ENCODE measurements at regions not wholly inside any gene's neighbourhood (a gene's known extent, or its start where the extent isn't known, plus 50 kb on each side); places are given as distances from the start of the nearest gene placed in this dataset.
"Not testable (repeated sequence)": the region's sequence is repeated elsewhere in the genome, so short reads cannot be mapped to it uniquely, and the experiment has no call there.

DNA sequence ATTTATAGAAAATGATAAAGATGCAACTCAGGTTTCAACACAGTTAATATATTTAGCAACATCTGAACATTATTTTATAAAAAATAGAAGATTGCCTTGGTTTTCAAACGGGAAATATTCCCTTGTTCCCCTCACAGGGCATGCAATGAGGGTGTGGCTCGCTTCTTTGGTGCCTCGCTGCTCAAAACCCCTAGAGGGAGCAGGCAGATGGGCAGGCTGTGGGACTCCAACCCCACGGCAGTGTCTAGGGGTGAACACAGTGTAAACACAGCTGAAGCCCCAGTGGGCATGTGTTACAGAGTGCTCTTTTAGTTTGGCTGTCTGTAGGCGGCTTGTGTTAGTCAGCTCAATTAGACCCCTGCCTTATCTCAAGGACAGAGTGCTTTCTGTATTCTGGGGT lies 560.8 kb upstream of the IMPG1 start:
- peak in 1 of 2 experiments; percentile 3 for DNase-seq

DNA sequence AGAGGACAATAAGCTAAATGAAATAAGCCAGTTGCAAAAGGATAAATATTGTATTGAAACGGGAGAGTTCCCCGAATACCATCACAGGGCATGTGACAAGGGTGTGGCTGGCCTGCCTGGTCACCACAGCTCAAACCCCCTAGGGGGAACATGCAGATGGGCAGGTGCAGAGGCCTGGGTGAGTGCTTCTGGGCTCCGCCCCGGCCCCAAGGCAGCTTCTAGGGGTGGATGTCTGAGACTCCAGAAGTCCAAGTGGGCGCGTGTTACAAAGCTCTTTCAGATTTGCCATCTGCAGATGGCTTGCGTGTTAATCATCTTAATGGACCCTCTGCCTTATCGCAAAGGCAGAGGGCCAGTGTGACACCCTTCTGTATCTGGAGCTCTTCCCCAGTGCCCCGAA lies 559.2 kb upstream of the IMPG1 start:
- DNase-seq = no peak

- no peak for DNase-seq
These were observed 542.9 kb upstream of the IMPG1 start for GRCh38 chr6:76615395-76615794.

GRCh38 chr6:76612954-76613353 lies 540.5 kb upstream of the IMPG1 start:
- DNase-seq = no peak

GRCh38 chr6:76609160-76609559 lies 536.7 kb upstream of the IMPG1 start:
- no peak for DNase-seq

DNA sequence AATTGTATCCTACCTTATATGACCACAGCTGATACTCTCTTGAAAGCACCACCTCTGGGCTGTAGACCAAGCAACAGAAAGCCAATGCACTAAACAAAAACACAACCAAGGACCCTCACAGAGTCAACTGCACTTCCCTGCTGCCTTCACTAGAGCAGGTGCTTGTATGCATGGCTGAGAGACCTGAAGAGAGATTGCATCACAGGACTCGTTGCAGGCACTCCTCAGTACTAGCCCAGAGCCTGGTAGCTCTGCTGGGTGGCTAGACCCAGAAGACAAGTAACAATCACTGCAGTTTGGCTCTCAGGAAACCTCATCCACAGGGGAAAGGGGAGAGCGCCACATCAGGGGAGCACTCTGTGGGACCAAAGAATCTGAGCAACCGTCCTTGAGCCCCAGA lies 521.6 kb upstream of the IMPG1 start:
- no peak for DNase-seq

GRCh38 chr6:76593668-76594067 lies 521.2 kb upstream of the IMPG1 start:
- DNase-seq = no peak

DNA sequence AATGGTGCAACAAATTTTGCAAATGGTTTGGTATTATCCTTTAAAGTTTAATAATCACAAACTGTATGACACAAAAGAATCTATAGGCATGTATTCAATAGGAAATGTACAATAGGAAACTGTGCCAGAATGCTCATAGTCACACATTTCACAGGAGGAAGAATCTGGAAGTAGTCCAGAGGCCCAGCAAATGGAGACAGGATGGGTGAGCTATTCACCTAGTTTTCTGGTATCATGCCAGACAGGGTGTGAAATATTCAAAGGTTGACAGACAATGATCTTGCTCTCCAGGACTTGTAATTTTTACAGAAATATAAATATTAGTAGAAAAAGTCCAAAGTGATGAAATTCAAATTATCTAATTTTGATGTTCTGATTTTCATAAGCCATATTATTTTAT lies 520.1 kb upstream of the IMPG1 start:
- no peak for DNase-seq

DNA sequence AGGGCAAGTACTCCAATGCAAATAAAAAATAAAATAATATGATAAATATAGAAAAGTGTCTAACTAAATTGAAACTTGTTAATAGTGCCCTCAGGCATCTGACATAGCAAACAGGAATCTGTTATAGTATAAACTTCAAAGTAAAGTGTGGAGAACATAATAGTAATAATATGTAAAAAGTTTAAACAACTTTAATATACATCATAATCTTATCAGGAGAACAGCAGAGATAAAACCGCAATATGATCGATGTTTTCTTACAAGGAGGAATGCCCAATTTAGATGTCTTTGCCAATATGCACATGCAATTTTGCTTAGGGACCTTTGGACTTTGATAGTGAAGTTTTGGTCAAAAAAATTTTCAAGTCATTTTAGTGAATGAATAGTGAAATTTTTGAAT lies 514.8 kb upstream of the IMPG1 start:
- DNase-seq = no peak

GRCh38 chr6:76584121-76584520 lies 511.7 kb upstream of the IMPG1 start:
- DNase-seq = no peak

- DNase-seq = no peak
These were observed 506.3 kb upstream of the IMPG1 start for GRCh38 chr6:76578746-76579145.

DNA sequence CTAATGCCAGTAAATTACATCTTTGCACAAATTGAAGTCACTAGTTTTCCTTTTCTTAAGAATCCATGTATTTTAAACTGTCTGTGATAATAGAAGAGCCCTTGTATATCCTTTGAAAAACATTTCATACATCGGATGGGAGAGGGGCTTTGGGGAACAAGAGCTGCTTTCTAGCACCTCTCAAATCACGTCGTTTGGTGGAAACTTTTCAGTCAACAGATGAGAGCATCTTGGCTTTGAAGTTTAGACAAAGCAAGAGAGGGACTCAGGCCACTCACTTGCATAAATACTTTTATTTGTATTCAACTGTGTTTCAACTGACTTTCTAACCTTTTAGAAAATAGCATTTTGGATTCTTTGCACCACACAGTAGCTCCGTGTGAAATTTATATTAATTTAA lies 502.3 kb upstream of the IMPG1 start:
- DNase-seq = no peak

GRCh38 chr6:76565932-76566331 lies 493.5 kb upstream of the IMPG1 start:
- DNase-seq = no peak

GRCh38 chr6:76562371-76562770 lies 489.9 kb upstream of the IMPG1 start:
- not testable (repeated sequence) for DNase-seq

GRCh38 chr6:76560851-76561755 lies 488.6 kb upstream of the IMPG1 start:
- not testable (repeated sequence) for DNase-seq

DNA sequence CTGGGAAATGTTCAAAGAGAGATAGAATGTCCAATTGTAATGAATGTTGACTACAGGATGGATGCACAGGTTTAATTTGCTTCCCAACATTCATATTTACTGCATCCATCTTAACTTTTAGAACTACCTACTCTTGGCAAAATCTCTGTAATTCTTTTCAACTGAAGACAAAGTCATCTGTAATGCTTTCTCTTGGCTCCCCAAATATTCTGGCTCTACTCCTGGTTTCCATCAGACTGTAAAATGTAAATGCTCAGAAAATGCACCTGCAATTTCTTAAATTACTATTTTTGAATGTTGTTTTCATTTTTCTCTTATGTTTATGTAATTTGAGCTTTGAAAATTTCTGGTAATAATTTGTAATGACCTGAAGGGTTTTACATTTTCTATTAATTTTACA lies 480.8 kb upstream of the IMPG1 start:
- DNase-seq = no peak

GRCh38 chr6:76552268-76552667 lies 479.8 kb upstream of the IMPG1 start:
- no peak for DNase-seq

DNA sequence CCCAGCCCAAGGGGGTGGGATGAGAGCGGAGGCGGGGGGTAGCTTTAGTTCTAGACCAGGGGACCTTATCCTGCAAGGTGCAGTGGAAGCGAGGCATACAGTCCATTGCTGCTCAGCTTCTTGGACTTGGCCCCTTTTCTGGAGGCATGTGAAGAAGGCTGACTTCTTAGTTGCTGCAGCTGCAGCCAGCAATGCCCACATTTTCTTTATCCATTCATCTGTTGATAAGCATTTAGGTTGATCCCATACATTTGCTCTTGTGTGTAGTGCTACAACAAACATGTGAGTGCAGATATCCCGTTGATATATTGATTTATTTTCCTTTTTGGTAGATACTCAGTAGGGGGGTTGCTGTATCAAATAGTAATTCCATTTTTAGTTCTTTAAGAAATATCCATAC lies 461.2 kb upstream of the IMPG1 start:
- DNase-seq = no peak

DNA sequence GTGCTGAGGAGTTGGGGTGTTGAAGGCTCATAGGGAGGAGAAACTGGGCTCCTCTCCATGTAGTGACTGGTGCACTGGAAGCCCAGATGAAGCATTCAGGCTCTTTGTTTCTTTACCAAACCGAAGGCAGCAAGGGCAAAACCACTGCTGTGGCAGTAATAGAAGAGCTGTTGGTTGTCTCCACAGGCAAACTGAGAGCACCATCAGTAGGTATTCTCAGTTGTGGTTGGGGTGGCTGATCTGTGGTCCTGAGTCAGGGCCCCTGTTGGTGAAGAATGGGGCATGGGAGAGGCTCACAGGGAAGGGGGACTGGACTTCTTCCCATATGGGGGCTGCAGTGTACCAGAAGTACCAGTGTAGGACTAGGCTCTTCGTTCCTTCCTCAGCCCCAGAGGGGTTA lies 460.2 kb upstream of the IMPG1 start:
- DNase-seq = no peak

DNA sequence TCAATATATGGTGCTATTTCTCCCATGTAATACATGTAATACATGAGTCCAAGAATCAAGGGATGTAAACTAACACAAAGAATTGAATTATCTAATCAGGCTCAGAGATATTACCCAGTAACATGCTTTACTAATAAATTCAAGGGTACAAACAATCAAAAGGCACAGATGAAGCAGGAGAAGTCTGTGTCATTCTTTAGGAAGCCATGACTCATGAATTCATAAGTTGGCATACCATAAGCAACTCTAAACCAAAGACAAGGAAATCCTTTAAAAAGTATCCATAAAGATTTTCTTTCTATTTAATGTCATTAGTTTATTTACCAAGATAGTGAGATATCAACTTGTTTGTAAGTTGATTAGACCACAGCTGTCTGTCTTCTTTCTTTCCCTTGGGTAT lies 446.0 kb upstream of the IMPG1 start:
- peak in 1 of 2 experiments; percentile 3 for DNase-seq

DNA sequence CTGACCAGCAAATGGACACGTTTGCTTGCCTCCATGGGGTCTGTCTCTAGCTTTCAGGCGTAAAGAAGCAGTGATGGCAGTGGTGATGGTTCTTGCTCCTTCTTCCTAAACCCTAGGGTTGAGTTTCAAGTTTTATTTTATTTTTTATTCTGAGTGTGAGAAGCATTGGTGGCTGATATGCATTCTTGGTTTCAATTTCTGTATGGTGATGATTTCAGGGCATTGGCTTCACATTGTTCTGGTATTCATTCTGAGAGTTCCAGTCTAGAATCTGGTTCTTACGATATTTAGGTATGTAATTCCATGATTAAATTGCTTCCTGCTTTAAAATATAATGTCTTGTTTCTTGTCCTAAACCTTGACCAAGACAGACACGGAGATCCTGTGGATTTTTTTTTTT lies 444.5 kb upstream of the IMPG1 start:
- no peak for DNase-seq

GRCh38 chr6:76510489-76510888 lies 438.0 kb upstream of the IMPG1 start:
- no peak for DNase-seq

- DNase-seq = no peak
These were observed 436.9 kb upstream of the IMPG1 start for GRCh38 chr6:76509397-76509796.

- no peak for DNase-seq
These were observed 434.3 kb upstream of the IMPG1 start for GRCh38 chr6:76506808-76507207.

- DNase-seq = no peak
These were observed 423.4 kb upstream of the IMPG1 start for GRCh38 chr6:76495909-76496308.

All from SW 1271 (cell line).